CD4-positive, alpha-beta T cell treated with Interleukin-2 at 100 ng/mL for 4 hours (primary cell): ENCODE measurements at regions not wholly inside any gene's neighbourhood (a gene's known extent, or its start where the extent isn't known, plus 50 kb on each side); places are given as distances from the start of the nearest gene placed in this dataset.
A peak's percentile ranks its signal among the peaks of the same experiment; 100 is the strongest.
"Not testable (repeated sequence)": the region's sequence is repeated elsewhere in the genome, so short reads cannot be mapped to it uniquely, and the experiment has no call there.

Experiments used
- DNase-seq: peaks from one replicate; pipeline ENCODE4 v3.0.0-alpha.2; 2020; ENCODE audit warnings: low spot score

GRCh38 chr14:106619606-106620005 is 1093.2 kb downstream of the TMEM121 start:
- DNase-seq: no peak

- DNase-seq: no peak
Measured at GRCh38 chr14:106620368-106620767, 1094.0 kb downstream of the TMEM121 start.

- peak; percentile 50 for DNase-seq
Measured at GRCh38 chr14:106622200-106622745, 1095.9 kb downstream of the TMEM121 start.

GRCh38 chr14:106625186-106625585 is 1098.8 kb downstream of the TMEM121 start:
- DNase-seq: no peak

GRCh38 chr14:106626469-106626868 is 1100.1 kb downstream of the TMEM121 start:
- not testable (repeated sequence) for DNase-seq

GRCh38 chr14:106626942-106627588 is 1100.7 kb downstream of the TMEM121 start:
- DNase-seq: peak; percentile 70

GRCh38 chr14:106631879-106632278 is 1105.5 kb downstream of the TMEM121 start:
- DNase-seq: no peak

GRCh38 chr14:106633721-106634120 is 1107.3 kb downstream of the TMEM121 start:
- DNase-seq: no peak

- DNase-seq: no peak
Measured at GRCh38 chr14:106635569-106635968, 1109.2 kb downstream of the TMEM121 start.

- DNase-seq: peak; percentile 66
Measured at GRCh38 chr14:106638786-106639452, 1112.5 kb downstream of the TMEM121 start.

GRCh38 chr14:106642090-106642489 is 1115.7 kb downstream of the TMEM121 start:
- no peak for DNase-seq

GRCh38 chr14:106642971-106643370 is 1116.6 kb downstream of the TMEM121 start:
- not testable (repeated sequence) for DNase-seq

GRCh38 chr14:106648874-106649273 is 1122.5 kb downstream of the TMEM121 start:
- not testable (repeated sequence) for DNase-seq

- DNase-seq: no peak
Measured at GRCh38 chr14:106651016-106651415, 1124.6 kb downstream of the TMEM121 start.

- no peak for DNase-seq
Measured at GRCh38 chr14:106652494-106652893, 1126.1 kb downstream of the TMEM121 start.

- peak; percentile 63 for DNase-seq
Measured at GRCh38 chr14:106657460-106657859, 1131.1 kb downstream of the TMEM121 start.

GRCh38 chr14:106658066-106658860 is 1131.9 kb downstream of the TMEM121 start:
- not testable (repeated sequence) for DNase-seq

- DNase-seq: peak; percentile 70
Measured at GRCh38 chr14:106661561-106661960, 1135.2 kb downstream of the TMEM121 start.

GRCh38 chr14:106662936-106663550 is 1136.7 kb downstream of the TMEM121 start:
- DNase-seq: peak; percentile 7

- DNase-seq: peak; percentile 48
Measured at GRCh38 chr14:106663805-106664410, 1137.5 kb downstream of the TMEM121 start.

- no peak for DNase-seq
Measured at GRCh38 chr14:106665814-106666213, 1139.4 kb downstream of the TMEM121 start.

GRCh38 chr14:106666341-106666740 is 1140.0 kb downstream of the TMEM121 start:
- no peak for DNase-seq
